Keratinocyte (primary cell): ENCODE measurements at regions not wholly inside any gene's neighbourhood (a gene's known extent, or its start where the extent isn't known, plus 50 kb on each side); places are given as distances from the start of the nearest gene placed in this dataset.
A peak's percentile ranks its signal among the peaks of the same experiment; 100 is the strongest.

Experiments used
- DNase-seq: peaks from one replicate; pipeline ENCODE4 v3.0.0-alpha.2; 2011; ENCODE audit warnings: low read depth, missing footprints, low spot score
- FAIRE-seq: peaks from 2 replicates; lab custom pipeline; 2011; peaks lifted over from hg19 to GRCh38; lab: Jason Lieb, UNC
- H2AFZ ChIP-seq: 2 replicates; pipeline ENCODE4 v1.6.0; 2012; ENCODE audit warnings: low read length, control low read depth, inconsistent platforms; ENCODE audit not compliant: control insufficient read depth
- H3K27ac ChIP-seq: 2 replicates; pipeline ENCODE4 v1.5.1; 2011; ENCODE audit warnings: low read length; ENCODE audit not compliant: control insufficient read depth, insufficient read depth
- H3K27me3 ChIP-seq: 3 replicates; pipeline ENCODE4 v1.6.0; 2011; ENCODE audit warnings: low read length; ENCODE audit not compliant: control insufficient read depth, insufficient read depth; ENCODE audit errors: extremely low read depth
- H3K36me3 ChIP-seq, 2 experiments: 2 replicates in 1 of 2; 3 replicates in 1 of 2; pipeline ENCODE4 v1.5.1; 2011; ENCODE audit warnings: low read length in 2 of 2, mild to moderate bottlenecking in 1 of 2; ENCODE audit not compliant: control insufficient read depth in 2 of 2, insufficient read depth in 2 of 2; ENCODE audit errors: extremely low read depth in 1 of 2
- H3K4me1 ChIP-seq: 3 replicates; pipeline ENCODE4 v1.5.1; 2011; ENCODE audit warnings: low read length; ENCODE audit not compliant: control insufficient read depth, insufficient read depth; ENCODE audit errors: extremely low read depth
- H3K4me2 ChIP-seq: 3 replicates; pipeline ENCODE4 v1.6.0; 2011; ENCODE audit warnings: low read depth, low read length; ENCODE audit not compliant: control insufficient read depth, insufficient read depth; ENCODE audit errors: extremely low read depth
- H3K4me3 ChIP-seq, 3 experiments: fragments of 200-600 bp in 1 of 3; sonication (generic) in 1 of 3; 2 replicates in 2 of 3; 3 replicates in 1 of 3; pipeline ENCODE4 v1.5.1; 2011 to 2016; ENCODE audit warnings: low read length in 3 of 3, mild to moderate bottlenecking in 3 of 3, control low read depth in 2 of 3, inconsistent platforms in 1 of 3, low read depth in 1 of 3, mixed read lengths in 1 of 3, mixed run types in 1 of 3, moderate library complexity in 1 of 3; ENCODE audit not compliant: control insufficient read depth in 2 of 3, insufficient read depth in 2 of 3; ENCODE audit errors: extremely low read depth in 1 of 3
- H3K79me2 ChIP-seq: 2 replicates; pipeline ENCODE4 v1.6.0; 2012; ENCODE audit warnings: low read length; ENCODE audit not compliant: control insufficient read depth, insufficient read depth
- H3K9ac ChIP-seq: 3 replicates; pipeline ENCODE4 v1.6.0; 2011; ENCODE audit warnings: low read length; ENCODE audit not compliant: control insufficient read depth, insufficient read depth; ENCODE audit errors: extremely low read depth
- H3K9me1 ChIP-seq: 3 replicates; pipeline ENCODE4 v1.6.0; 2011; ENCODE audit warnings: low read length; ENCODE audit not compliant: control insufficient read depth, insufficient read depth; ENCODE audit errors: extremely low read depth
- H3K9me3 ChIP-seq: 2 replicates; pipeline ENCODE4 v1.5.1; 2012; ENCODE audit warnings: low read depth, low read length; ENCODE audit not compliant: control insufficient read depth
- H4K20me1 ChIP-seq: 3 replicates; pipeline ENCODE4 v1.6.0; 2011; ENCODE audit warnings: low read length; ENCODE audit not compliant: control insufficient read depth, insufficient read depth; ENCODE audit errors: extremely low read depth
- CTCF ChIP-seq, 3 experiments: IDR thresholded peaks in 1 of 3; conservative IDR thresholded peaks in 1 of 3; optimal IDR thresholded peaks in 1 of 3; 2 replicates in 2 of 3; 3 replicates in 1 of 3; pipeline versions ENCODE3 to v1.5.1; 2011; ENCODE audit warnings: low read length in 3 of 3, mild to moderate bottlenecking in 3 of 3, moderate library complexity in 2 of 3, control low read depth in 1 of 3, inconsistent platforms in 1 of 3; ENCODE audit not compliant: insufficient read depth in 2 of 3; ENCODE audit errors: extremely low read depth in 1 of 3
- EZH2 ChIP-seq: IDR thresholded peaks from one replicate; pipeline ENCODE4 v1.6.1; 2012; ENCODE audit warnings: inconsistent platforms, mild to moderate bottlenecking, low read length, moderate library complexity
- dilution Hi-C: fragments of 300-500 bp; cut with MboI; formaldehyde crosslinking; loops from one replicate; pipeline ENCODE4 v1.7.0; 2020; ENCODE audit warnings: low sequenced_read_pairs; ENCODE audit not compliant: extremely low pct_ligation_motif_present

- no peaks in the 10 kb centered on the region for H3K4me1 ChIP-seq
- H2AFZ ChIP-seq = no peak overlapping the region
- H3K27me3 ChIP-seq = no peaks in the 10 kb centered on the region
- dilution Hi-C loops = no loop called here
- H4K20me1 ChIP-seq = no peaks in the 10 kb centered on the region
- no peak for FAIRE-seq
- no peak overlapping the region for H3K27ac ChIP-seq
- H3K4me3 ChIP-seq = no peak overlapping the region
- TF ChIP-seq EZH2 (no peak), CTCF (optimal IDR thresholded peaks at IDR 0.05 in 1 of 3, IDR thresholded peaks at IDR 0.05 in 1 of 3, conservative IDR thresholded peaks at IDR 0.05 in 1 of 3; ENCODE audit: extremely low read depth in 1 of 3, insufficient read depth in 2 of 3, low read length in 3 of 3) (no peak)
- H3K9ac ChIP-seq = no peak overlapping the region
- no peaks in the 10 kb centered on the region for H3K36me3 ChIP-seq
- no peak overlapping the region for H3K4me2 ChIP-seq
- no peaks in the 10 kb centered on the region for H3K9me3 ChIP-seq
- H3K79me2 ChIP-seq = no peaks in the 10 kb centered on the region
- no peaks in the 10 kb centered on the region for H3K9me1 ChIP-seq
- no peak for DNase-seq
These were observed 403.8 kb downstream of the PCNX1 start for GRCh38 chr14:71311061-71311460.

GRCh38 chr14:71314717-71315116 is 407.5 kb downstream of the PCNX1 start:
- Histone ChIP-seq H3K9me1 (no peaks in the 10 kb centered on the region), H2AFZ (no peak overlapping the region), H4K20me1 (no peaks in the 10 kb centered on the region), H3K9ac (no peak overlapping the region), H3K9me3 (no peaks in the 10 kb centered on the region), H3K4me3 (no peak overlapping the region), H3K27me3 (no peaks in the 10 kb centered on the region), H3K27ac (no peak overlapping the region), H3K4me2 (no peak overlapping the region), H3K4me1 (peaks cover 3% of the 10 kb centered on the region), H3K79me2 (no peaks in the 10 kb centered on the region), H3K36me3 (no peaks in the 10 kb centered on the region)
- TF ChIP-seq CTCF (optimal IDR thresholded peaks at IDR 0.05 in 1 of 3, IDR thresholded peaks at IDR 0.05 in 1 of 3, conservative IDR thresholded peaks at IDR 0.05 in 1 of 3; ENCODE audit: extremely low read depth in 1 of 3, insufficient read depth in 2 of 3, low read length in 3 of 3) = peak in 1 of 3 experiments; percentile 37
- TF ChIP-seq EZH2 = no peak
- FAIRE-seq (no peak), DNase-seq (no peak)
- dilution Hi-C loops = no loop called here
